Limb (tissue), 2 donors: ENCODE measurements at regions not wholly inside any gene's neighbourhood (a gene's known extent, or its start where the extent isn't known, plus 50 kb on each side); places are given as distances from the start of the nearest gene placed in this dataset.
"Not testable (repeated sequence)": the region's sequence is repeated elsewhere in the genome, so short reads cannot be mapped to it uniquely, and the experiment has no call there.

Experiments used
- DNase-seq, 2 donors: peaks; one replicate each; pipeline ENCODE4 v3.0.0-alpha.2; 2016; ENCODE audit errors: extremely low spot score in 2 of 2

DNA sequence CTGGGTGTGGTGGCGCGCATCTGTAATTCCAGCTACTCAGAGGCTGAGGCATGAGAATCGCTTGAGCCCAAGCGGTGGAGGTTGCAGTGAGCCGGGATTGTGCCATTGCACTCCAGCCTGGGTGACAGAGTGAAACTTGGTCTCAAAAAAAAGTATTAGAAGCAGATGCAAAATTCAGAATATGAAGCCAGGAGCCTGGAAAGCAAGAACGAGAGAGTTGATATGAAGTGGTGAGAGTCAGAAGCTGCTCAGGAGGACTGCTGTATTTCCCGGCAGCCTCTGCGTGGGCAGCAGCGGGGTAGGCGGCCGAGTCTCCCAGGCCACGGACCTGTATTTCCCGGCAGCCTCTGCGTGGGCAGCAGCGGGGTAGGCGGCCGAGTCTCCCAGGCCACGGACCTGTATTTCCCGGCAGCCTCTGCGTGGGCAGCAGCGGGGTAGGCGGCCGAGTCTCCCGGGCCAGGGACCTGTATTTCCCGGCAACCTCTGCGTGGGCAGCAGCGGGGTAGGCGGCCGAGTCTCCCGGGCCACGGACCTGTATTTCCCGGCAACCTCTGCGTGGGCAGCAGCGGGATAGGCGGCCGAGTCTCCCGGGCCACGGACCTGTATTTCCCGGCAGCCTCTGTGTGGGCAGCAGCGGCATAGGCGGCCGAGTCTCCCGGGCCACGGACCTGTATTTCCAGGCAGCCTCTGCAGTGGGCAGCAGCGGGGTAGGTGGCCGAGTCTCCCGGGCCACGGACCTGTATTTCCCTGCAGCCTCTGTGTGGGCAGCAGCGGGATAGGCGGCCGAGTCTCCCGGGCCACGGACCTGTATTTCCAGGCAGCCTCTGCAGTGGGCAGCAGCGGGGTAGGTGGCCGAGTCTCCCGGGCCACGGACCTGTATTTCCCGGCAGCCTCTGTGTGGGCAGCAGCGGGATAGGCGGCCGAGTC lies 145.2 kb upstream of the PITRM1 start:
- not testable (repeated sequence) for DNase-seq

DNA sequence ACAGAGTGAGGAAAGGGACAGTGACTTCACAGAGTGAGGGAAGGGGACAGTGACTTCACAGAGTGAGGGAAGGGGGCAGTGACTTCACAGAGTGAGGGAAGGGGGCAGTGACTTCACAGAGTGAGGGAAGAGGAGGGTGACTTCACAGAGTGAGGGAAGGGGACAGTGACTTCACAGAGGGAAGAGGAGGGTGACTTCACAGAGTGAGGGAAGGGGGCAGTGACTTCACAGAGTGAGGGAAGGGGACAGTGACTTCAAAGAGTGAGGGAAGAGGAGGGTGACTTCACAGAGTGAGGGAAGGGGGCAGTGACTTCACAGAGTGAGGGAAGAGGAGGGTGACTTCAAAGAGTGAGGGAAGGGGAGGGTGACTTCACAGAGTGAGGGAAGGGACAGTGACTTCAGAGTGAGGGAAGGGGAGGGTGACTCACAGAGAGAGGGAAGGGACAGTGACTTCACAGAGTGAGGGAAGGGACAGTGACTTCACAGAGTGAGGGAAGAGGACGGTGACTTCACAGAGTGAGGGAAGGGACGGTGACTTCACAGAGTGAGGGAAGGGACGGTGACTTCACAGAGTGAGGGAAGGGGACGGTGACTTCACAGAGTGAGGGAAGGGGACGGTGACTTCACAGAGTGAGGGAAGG lies 142.0 kb upstream of the PITRM1 start:
- DNase-seq: not testable (repeated sequence)

DNA sequence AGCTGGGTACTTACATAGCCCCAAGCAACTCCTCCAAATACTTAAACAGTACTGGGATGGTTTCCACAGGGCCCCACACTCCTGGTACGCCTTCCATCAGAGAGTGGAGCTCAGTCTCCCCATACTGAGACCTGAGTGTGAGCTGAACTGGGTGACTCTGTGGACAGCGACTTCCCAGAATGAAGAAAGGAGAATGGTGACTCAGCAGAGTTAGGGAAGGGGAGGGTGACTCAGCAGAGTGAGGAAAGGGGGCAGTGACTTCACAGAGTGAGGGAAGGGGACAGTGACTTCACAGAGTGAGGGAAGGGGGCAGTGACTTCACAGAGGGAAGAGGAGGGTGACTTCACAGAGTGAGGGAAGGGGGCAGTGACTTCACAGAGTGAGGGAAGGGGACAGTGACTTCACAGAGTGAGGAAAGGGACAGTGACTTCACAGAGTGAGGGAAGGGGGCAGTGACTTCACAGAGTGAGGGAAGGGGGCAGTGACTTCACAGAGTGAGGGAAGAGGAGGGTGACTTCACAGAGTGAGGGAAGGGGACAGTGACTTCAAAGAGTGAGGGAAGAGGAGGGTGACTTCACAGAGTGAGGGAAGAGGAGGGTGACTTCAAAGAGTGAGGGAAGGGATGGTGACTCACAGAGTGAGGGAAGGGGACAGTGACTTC lies 141.3 kb upstream of the PITRM1 start:
- not testable (repeated sequence) for DNase-seq

DNA sequence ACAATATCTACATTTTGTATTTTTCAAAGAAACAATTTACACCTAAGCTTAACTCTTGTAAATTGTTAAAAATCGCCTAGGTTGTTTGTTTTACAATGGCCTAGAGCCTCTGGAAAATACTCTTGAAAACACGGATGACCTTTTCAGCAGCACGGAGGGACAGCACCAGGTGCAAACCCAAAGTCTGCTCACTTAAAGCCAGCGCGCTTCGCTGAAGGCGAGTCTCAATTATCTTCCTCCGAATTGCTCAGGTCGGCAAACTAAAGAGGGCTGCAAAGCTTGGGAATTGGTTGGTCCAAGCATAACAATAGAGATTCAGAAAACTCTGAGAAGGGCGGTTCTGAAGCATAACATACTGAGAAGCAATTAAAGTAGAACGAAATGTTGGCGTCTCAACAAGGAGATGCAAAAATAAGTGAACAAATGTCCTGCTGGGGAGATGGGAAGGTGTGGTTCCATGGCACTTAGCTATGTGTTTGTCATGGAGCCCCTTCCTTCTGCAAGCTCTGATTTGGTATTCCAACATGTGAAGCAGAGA lies 139.9 kb upstream of the PITRM1 start:
- DNase-seq: peak in 1 of 2 donors; percentile 21

DNA sequence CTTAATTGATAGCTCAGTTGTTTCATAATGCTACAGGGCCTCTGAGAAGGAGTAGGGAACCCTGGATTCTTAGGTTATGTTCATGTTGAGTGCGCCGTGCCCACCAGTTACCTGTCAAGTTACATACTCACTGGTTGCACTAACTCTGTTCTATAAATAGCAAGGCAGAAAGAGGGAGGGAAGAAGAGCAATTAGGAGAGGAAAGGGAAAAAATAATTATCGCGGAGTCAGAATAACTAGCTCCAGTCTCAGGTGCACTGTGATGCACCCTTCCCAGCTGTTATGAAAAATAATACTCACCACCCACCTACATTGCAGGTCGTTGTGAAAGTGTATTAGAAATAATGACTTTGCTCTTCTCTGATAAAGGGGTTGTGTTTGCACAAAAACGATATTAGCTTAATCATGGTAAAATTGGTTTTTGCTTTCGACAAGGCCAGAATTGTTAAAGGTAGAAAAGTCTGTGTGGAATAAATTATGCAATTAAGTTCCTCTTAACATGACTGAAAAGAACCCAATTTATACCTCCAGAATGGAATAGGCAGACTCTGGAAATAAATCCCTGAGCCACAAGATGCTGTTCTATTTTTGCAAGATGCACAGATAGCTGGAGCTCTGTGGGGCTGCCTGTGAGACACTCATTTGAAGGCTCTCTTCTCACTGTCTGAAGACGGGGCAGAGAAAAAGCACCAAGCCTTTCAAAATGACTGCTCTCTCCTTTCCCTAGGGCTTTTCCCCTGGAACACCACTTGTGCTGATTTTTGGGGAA lies 137.6 kb upstream of the PITRM1 start:
- no peak for DNase-seq

DNA sequence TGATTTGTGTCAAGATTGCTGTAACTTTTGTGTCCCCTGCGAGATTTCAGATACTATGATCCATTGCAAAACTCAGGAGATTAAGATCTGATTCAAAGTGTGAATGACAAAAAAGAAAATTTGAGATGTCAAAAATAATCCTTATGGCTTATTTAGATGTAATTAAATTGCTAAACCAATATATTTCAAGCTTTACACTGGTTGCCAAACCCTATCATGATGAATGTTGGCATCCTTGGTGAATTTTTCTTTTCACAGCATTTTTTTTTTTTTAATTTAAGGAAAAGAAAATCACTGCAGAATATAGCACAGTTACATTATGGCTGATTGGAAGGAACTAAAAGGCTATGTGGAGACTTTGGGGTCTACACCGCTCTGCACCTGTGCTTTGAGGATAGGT lies 133.5 kb upstream of the PITRM1 start:
- DNase-seq: no peak

DNA sequence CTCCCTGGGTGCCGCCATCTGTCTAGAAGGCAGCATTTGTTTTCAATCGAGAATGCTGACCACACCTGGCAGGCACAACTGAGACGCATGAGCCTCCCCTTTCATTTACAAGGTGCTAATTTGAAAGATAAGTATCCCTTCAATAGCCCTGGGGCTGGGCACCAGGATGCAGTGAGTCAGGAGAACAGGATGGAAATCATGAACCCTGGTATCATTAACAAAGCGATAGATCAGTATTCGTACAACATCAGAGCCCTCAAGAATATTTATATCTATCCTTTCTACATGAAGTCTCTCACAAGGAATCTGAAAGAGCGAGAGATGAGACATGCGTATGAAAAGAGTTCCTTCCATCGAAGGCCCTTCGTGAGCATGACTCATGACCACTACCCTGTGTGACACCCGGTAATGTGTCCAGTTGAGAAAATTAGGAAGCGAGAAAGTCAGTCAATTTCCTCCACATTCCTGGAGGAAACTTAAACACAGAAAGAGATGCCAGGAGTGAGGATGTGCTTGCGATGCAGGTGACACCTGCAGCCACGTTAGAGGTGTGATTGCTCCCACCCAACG lies 123.1 kb upstream of the PITRM1 start:
- no peak for DNase-seq

DNA sequence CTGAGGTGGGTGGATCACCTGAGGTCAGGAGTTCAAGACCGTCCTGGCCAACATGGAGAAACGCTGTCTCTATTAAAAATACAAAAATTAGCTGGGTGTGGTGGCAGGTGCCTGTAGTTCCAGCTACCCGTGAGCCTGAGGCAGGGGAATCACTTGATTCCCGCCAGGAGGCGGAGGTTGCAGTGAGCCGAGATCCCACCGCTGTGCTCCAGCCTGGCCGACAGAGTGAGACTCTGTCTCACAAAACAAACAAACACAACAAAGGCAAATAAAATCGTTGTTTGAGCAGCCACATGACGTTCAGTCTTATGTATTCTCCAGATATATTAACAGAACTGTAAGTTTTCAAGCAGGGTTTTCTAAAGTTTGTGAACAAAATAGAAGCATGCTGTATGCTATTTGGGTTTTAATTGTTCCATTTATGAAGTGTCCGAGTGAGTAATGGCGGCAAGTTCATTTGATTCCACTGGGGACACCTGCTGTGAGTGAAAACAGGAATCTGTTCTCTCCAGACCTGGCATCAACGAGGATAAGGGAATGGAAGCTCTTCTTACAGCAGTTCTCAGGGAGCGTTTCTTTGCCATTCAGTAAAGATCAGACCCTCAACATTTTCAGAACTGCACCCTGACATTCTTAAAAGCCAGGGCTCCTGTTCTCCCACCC lies 122.5 kb upstream of the PITRM1 start:
- no peak for DNase-seq

DNA sequence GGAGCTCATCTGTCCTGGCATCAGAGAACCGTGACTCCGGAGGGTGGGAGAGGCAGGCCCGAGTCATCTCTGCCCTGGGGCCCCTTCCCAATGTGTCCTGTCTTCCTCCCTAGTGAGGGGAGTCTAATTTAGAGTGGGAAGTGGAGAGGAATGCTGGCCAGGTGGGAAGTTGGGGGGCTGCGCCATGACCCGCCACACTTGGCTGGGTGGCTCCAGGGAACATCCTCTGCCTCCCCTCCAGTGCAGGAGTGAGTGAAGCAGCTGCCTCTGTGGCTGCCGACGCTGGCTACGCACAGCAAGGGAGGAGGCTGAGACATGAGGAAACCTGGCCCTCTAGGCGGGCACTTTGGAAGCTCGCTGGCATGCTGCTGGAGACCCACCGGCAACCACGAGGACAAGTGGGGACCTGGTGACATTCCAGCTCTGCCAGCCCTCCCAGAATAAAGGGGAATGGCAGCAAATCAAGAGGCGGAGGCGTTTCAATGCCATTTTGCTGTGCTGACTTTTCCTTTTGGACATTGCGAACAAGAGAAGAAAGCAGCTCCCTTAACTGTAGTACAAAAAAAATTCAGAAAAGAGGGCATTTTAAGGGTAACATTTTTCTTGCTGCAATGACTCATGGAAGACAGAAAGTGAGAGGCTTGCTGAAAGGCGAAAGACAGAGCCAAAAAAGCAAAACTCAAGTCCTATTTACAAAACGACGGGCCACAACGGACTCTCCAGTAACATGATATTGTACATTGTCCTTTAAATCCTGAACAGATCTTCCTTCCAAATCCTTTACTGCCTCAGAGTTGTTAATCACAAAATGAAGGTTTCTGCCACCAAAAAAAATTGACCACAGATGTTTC lies 121.2 kb upstream of the PITRM1 start:
- peak in 1 of 2 donors; percentile 45 for DNase-seq

DNA sequence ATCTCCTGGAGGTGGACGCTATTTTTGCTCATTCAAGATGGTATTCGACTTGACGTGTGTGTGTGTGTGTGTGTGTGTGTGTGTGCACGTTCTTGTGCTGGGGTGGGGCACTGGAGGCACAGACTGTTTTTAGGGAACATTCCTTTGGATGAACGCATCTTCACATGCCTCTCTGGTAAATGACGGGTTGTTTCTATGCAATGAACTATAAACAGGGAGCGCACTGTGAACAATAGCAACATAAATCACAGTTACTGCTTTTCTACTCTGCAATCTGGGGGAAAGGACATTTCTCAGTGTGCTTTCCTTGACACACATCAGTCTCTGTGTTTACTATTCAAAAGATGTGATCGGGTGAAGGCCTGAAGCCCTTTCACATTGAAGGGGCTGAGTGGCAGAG lies 120.1 kb upstream of the PITRM1 start:
- DNase-seq: peak in 1 of 2 donors; percentile 53

DNA sequence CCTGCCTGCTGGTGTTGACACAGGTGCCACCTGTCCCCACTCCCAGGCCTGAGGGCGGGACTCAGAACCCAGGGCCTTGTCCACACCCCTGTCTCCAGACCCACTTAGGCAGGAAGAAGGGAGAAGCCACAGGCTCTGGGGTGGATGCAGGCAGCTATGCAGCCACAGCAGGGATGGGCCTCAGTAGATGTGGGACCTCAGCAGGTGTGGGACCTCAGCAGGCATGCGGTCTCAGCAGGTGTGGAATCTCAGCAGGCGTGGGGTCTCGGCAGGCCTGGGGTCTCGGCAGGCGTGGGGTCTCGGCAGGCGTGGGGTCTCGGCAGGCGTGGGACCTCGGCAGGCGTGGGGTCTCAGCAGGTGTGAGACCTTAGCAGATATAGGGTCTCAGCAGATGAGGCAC lies 118.0 kb upstream of the PITRM1 start:
- DNase-seq: no peak

DNA sequence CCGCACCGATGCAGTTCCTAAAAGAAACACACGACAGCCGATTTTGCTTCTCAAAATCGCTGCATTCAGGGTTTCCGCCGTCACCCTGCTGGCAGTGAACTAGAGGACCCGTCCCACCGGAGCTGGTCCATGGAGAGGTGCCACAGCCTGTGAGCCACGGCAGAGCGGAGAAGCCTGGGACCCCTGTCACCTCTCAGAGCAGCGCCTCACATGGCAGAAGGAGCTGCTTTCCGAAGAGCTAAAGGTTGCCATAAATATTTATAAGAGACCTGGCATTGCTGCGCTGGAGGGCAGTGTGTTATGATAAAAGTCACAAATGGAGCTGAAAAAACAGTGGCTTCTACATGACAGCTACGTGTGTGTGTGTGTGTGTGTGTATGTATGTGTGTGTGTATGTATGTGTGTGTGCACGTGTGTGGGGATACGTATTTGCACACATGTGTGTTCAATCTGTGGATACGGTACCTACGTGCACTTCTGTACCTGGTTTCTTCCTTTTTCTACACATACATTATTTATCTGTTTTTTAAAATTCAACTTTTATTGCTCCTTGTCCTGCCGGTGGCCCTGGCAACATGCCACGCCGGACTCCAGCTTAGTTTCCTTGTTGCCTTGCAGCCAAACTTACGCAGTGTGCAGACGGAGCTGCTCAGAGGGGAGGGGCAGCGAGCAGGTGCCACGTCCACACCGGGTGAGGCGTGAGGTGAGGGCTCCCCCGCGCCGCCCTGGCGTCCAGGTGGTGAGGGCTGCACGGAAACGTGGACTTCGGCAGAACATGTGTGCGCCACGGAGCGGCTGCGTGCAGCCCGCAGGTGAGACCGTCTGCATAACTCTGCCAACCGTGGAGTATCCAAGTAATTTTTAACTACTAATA lies 115.2 kb upstream of the PITRM1 start:
- no peak for DNase-seq

DNA sequence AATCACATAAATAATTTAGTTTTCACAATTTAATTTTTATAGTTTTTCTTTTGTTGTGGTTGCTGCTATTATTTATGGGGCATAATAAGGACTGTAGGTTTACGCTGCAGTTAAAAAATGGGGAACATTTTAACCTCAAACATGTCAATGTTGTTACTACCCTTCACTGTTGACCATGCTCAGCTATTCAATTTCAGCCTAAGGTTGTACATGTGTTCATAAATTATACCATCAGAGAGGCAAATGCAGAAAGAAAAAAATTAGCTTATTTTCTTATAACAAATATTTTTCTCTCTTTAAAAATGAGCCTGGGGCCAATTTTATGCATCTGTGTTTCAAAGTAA lies 110.1 kb upstream of the PITRM1 start:
- DNase-seq: no peak

DNA sequence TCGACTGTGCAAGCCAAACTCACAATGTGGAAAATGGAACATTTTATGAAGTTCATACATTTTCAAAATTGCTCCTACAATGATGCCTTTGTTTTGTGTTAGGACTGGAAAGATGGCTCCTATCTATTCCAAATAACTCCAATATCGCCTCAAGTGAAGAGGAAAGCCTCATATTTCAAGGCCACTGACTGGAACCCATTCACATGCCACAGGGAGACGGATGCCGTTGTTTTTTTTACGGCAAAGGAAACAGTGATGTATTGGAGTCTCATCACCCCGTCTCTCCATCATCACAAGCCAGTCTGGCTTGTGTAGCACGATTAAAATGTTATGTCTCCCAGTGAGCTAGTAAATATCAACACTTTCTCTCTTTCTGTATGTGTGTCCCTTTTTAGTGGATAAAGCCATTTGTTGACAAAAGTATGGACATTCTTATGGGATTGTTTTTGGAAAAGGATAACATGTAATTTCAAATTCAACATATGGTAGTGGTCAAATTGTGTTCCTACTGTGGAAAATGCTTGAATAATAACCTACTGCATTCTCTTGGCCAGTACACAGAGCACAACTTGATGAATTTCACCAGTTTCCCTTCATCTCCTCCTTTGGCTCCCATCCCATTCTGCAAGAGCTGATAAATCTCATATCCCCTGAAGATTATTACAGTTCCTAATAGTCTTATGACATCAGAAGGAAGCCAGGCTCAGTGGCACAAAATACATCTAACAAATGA lies 109.5 kb upstream of the PITRM1 start:
- DNase-seq: peak in 1 of 2 donors; percentile 19

DNA sequence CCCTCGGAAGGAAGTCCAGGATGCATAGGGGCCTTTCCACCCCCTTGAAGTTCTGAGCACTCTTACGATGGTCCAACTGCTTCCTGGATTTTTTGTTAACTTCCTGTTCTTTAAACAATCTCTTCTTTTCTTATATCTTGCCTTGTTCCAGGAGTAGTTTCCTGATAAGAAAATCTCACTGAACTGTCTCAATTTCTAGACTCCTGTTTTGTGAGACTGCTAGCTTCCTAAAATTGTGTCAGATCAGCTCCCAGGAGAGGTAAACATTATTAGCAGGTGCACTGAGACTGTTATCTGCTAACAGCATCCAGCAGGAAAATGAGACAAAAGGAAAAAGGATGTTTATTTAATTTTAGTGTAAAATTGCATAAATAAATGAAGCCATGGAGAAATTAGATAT lies 106.2 kb upstream of the PITRM1 start:
- no peak for DNase-seq

DNA sequence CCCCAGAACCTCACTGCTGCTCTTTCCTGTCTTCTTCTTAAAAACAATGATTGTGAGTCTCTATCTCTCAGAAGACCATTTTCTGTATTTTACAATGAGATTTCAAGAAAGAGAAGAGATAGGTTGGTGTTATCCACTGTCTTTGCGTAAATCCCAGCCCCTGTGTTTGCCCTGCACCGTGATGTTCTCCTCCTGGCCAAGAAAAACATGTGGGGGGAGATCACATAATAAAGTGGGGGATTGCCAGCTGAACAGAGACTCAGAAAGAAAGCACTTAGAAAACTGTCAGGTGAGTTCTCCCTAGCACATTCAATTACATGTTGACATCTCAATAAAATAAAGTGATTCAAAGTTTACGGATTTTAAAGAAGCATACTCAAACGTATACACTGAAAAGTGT lies 105.0 kb upstream of the PITRM1 start:
- no peak for DNase-seq

DNA sequence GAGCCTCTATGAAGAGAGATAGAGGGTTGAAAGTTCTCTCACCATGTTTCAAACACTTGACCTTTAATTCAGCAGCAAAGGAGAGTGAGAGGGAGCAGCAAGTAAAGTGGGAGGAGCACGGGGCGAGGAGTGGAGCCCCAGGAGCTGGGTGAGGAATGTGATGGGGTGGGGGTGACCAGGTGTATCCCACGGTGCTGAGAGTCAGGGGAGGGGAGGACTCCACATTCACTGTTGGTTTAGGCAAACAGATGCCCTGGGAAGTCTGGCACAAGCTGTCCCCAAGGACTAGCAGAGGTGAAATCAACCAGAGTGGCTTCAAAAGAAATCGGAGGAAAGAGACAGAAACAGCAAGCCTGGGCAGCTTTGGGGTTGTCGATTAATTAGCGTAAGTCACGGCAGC lies 101.8 kb upstream of the PITRM1 start:
- DNase-seq: no peak

DNA sequence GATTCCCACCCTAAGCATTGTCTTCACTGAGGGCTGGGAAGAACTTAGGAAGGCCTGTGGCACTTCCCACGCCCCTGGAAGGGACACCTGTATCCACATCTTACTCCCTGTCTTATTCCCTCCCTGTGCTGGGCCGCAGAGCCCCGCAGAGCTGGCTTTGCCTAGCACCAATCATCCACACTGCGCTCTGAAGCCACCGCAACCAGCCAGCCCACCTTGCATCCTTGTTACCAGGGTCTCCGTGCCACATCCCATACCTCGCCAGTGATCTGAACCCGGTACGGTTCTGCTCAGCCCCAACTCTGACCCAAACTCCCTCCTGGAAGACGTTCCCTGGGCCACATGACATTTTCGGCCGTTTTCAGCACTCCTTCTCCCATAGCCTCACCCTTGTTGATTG lies 101.4 kb upstream of the PITRM1 start:
- DNase-seq: no peak
